ENCODE measurements at regions not wholly inside any gene's neighbourhood (a gene's known extent, or its start where the extent isn't known, plus 50 kb on each side); places are given as distances from the start of the nearest gene placed in this dataset.
A peak's percentile ranks its signal among the peaks of the same experiment; 100 is the strongest.

DNA sequence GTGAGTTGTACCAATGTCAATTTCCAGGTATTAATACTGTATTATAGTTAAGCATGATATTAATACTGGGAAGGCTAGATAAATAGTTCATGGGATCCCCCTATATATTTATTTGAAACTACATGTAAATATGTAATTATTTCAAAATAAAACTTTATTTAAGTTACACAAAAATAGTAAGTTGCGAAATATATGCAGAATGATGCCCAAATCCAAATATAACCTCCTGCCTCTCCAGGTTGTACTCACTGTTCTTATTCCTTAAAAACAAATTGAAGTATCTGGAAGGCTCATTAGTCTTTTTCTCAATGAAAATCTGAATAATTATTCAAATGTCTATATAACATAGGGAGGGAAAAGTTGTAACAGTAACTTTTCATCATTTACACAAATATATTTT is 161.9 kb upstream of the DEFB112 start:
- no peak overlapping the region for H3K4me3 ChIP-seq (ENCODE audit: low read length)
- no peak for DNase-seq (ENCODE audit: low read depth, low spot score)

GRCh38 chr6:50213146-50213545 is 163.4 kb upstream of the DEFB112 start:
- no peak for DNase-seq (ENCODE audit: low read depth, low spot score)
- H3K4me3 ChIP-seq (ENCODE audit: low read length), result no peak overlapping the region

DNA sequence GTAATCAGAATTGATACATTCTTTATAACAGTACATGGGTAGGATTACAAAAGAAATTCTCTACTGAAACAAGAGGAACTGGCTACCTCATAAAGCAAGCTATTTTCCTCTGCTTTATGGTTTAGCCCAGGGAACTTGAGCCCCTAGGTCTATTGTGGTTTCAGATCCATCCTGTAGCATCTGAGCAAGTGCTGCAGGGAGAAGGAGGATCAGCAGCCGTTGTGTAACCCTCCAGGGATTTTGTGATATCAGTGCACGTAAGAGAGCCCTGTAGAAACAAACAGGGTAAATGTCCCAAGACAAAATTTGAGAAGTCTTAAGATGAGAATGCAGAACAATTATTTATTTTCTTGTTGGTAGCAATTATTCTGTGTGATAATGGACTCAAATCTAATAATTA is 165.2 kb upstream of the DEFB112 start:
- DNase-seq (ENCODE audit: low read depth, low spot score), result no peak
- H3K4me3 ChIP-seq (ENCODE audit: low read length), result no peak overlapping the region

DNA sequence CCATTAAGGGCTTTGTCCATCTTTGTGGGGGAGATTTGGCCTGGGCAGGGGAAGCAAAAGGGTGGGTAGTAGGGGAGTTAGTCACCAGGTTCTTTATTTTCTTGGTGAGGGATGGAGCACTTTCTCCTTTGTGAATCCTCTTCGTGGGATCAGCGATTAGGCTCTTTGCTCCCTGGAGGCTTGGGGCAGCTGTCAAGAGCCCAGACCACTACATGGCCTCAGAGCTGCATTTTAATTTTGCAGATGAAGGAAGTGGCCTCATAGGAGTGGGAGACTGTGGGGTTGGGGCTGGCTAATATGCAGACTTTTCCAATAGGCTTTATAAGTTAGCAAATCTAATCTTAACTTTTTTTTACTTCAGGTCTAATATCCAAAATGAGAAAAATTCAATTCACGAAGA is 168.1 kb upstream of the DEFB112 start:
- no peak overlapping the region for H3K4me3 ChIP-seq (ENCODE audit: low read length)
- no peak for DNase-seq (ENCODE audit: low read depth, low spot score)

DNA sequence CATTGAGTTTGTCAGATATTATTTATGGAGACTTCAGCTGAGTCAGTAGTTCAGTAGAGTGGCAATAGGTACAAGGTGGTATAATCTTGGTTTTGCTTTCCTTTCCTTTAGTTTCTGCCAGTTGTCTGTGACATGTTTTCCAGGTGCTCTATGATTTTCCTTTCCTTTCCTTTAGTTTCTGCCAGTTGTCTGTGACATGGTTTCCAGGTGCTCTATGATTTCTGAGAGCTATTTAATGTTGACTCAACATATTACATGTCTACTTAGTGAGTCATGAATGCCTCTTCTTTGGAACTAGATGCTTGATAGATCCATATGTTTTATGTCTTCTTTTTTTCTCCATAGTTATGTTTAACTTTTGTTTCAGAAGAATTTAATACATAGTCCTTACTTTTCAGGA is 186.4 kb upstream of the DEFB112 start:
- no peak overlapping the region for H3K4me3 ChIP-seq (ENCODE audit: low read length)
- no peak for DNase-seq (ENCODE audit: low read depth, low spot score)

DNA sequence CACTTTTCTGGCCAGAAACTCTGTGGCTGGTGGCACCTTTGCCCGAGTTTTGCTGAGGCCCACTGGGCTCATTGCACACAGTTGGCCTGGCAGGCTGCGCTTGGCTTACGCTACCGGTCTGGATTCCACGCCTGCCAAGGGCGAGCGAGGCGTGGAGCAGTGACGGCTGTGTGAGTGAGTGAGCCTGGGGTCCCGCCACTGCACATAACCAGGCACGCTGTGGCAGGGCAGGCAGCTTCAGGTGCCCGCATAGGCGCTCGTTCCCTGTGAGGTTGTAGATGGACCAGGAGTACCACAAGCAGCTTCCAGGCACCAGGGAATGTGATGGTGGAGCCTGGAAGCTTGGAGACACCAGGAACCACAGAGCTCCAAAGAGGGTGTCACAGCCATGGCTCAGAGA is 190.1 kb upstream of the DEFB112 start:
- H3K4me3 ChIP-seq (ENCODE audit: low read length), result no peak overlapping the region
- no peak for DNase-seq (ENCODE audit: low read depth, low spot score)

DNA sequence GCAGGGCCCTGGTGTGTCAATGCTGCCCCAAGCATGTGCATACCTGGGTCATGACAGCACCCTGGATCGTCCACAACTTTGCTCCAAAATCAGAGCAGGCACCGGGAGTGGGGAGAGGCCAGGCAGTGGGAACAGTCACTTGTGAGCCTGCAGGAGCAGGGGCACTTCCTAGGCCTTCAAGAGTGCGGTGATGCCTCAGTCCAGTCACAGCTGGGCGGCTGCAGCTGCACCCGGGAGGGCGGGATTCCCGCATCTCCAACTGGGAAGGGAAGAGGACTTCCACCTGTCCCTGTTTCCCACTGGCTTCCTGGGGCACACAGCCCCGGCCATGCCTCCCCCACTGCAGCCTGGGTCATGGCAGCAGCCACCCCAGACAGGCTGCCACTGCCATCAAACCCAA is 191.3 kb upstream of the DEFB112 start:
- DNase-seq (ENCODE audit: low read depth, low spot score), result no peak
- H3K4me3 ChIP-seq (ENCODE audit: low read length), result no peak overlapping the region

- no peak overlapping the region for H3K4me3 ChIP-seq (ENCODE audit: low read length)
- no peak for DNase-seq (ENCODE audit: low read depth, low spot score)
Observed at GRCh38 chr6:50249493-50249892, 199.8 kb upstream of the DEFB112 start.

DNA sequence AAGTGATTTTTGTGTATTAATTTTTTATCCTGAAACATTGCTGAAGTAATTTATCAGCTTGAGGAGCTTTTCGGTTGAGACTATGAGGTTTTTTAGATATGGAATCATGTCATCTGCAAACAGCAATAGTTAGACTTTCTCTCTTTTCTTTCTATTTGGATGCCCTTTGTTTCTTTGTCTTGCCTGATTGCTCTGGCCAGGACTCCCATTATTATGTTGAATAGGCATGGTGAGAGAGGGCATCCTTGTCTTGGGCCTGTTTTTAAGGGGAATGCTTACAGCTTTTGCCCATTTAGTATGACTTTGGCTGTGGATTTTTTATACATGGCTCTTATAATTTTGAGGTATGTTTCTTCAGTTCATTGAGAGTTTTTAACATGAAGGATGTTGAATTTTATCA is 207.6 kb upstream of the DEFB112 start:
- DNase-seq (ENCODE audit: low read depth, low spot score), result no peak
- H3K4me3 ChIP-seq (ENCODE audit: low read length), result no peak overlapping the region

DNA sequence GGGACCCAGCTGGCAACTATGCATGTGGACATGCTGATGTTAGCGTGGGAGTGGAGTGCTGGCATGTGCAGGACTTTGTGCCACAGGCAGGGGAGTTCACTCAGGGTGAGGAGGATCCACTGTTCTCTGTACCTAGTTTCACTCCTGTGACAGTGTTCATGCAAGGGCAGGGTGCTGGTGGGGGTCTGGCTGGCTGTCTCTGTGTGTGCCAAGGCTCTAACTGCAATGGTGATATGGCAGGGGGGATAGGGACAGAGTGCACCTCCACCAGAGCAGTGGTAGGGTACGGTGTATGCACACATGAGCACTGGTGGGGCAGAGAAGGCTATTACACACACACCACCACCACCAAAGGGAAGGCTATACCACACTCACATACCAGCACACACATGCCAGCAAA is 210.2 kb upstream of the DEFB112 start:
- DNase-seq (ENCODE audit: low read depth, low spot score), result no peak
- H3K4me3 ChIP-seq (ENCODE audit: low read length), result no peak overlapping the region

GRCh38 chr6:50264995-50265571 is 215.4 kb upstream of the DEFB112 start:
- H3K4me3 ChIP-seq (ENCODE audit: low read length), result no peak overlapping the region
- no peak for DNase-seq (ENCODE audit: low read depth, low spot score)

DNA sequence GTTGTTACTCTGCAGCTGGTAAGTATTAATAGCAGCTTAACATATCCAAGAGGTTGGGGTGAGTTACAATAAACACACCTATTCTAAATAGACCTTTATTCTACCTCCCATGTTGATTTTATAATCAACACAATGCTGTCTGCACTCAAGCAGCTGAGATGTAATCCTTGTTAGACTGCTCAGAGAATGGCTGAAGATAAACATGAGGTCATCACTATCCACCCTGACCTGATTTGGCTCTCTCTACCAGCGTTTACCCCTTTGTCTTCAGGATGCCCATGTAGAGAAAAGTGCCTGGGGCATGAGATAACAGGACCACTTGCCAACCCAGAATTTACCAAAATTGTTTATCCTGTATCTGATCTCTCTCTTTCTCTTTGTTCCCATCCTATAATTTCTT is 220.7 kb upstream of the DEFB112 start:
- DNase-seq (ENCODE audit: low read depth, low spot score), result no peak
- H3K4me3 ChIP-seq (ENCODE audit: low read length), result no peak overlapping the region

DNA sequence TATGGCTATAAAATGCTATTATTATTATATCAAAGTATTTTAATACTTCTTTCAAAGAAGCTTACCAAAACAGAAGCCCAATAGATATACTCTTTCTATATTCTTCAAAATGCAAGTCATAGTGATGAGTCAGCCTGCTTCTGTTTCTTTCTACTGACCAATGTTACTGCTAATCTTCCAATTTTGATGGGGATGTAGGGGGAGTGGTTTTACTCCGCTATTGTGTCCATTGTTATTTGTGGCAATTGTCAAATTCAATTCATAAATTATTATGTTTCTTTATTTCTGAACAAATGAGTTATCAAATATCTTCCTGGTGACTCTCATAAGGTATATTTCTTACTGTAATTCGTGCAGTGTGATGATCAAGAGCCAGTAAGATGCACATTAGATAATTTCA is 221.5 kb upstream of the DEFB112 start:
- no peak for DNase-seq (ENCODE audit: low read depth, low spot score)
- no peak overlapping the region for H3K4me3 ChIP-seq (ENCODE audit: low read length)

DNA sequence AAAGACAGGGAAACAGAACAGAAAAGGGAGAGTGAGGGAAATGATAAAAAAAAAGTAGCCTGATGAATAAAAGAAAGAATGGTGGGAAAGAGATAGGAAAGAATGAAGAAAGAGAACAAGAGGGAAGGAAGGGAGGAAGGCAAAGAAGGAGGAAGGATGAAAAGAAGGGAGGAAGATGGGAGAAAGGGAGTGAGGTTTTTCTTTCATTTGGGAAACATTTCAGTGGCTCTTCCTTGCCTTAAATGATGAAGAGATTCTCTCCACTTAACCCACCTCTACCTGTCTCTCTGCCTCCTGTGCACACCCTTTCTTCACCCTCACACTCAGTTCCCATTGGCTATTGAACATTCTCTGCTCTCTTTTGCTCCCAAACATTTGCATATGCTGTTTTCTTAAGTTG is 222.1 kb upstream of the DEFB112 start:
- DNase-seq (ENCODE audit: low read depth, low spot score), result no peak
- no peak overlapping the region for H3K4me3 ChIP-seq (ENCODE audit: low read length)

DNA sequence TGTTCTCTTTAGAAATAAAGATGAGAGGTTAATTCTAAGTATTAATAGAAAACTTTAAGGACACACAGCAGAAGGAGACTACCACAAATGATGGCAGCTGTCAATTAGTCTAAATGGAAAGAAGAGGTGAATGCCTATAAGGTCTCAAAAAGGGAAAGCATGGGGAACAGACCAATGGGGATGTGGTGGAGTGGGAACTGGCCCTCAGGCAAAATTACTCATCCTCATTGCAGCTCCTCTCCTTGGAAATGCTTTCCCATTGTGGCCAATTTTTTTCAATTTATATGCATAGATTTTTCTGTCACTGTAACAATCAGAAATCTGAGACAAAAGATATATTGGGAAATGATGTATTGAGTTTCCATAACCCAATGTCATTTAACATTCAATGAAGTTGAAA is 222.9 kb upstream of the DEFB112 start:
- H3K4me3 ChIP-seq (ENCODE audit: low read length), result no peak overlapping the region
- DNase-seq (ENCODE audit: low read depth, low spot score), result no peak

- no peak overlapping the region for H3K4me3 ChIP-seq (ENCODE audit: low read length)
- no peak for DNase-seq (ENCODE audit: low read depth, low spot score)
Observed at GRCh38 chr6:50276771-50277261, 227.1 kb upstream of the DEFB112 start.

DNA sequence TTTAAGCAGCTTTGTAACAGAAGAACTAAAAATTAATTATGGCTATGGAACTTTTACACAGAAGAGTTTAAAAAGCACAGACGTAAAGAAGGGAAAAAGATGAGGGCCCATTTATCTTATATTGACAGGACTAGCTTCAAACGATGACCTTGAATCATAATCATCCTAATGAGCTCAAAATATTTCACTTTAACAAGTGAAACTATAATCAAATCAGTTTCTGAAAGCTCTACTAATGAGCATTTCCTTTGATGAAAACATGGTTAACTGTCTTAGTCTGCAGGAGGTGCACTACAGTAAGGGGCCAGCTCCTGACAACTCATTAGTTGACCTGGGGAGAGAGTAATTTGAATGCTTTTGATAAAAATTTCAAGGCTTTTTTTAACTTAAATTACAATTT is 228.0 kb upstream of the DEFB112 start:
- no peak overlapping the region for H3K4me3 ChIP-seq (ENCODE audit: low read length)
- DNase-seq (ENCODE audit: low read depth, low spot score), result no peak

DNA sequence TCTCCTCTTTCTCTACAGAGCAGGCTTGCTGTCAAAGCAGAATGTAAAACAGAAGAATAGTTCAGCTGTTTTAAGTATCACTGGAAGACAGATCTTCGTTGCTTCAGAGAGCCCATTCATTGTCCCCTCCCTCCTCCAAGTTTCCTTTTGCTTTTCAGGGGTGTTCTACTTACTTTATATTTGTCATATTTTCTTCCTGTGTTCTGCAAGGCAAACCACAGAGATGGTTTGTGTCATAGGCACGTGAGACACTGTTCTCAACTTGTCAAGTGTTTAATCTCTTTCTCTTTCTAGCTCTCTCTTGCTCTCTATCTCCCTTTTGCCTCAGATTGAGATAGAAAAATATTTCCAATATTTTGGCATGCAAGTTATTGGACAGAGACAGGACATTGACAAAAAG is 228.9 kb upstream of the DEFB112 start:
- peak; percentile 28 for DNase-seq (ENCODE audit: low read depth, low spot score)
- no peak overlapping the region for H3K4me3 ChIP-seq (ENCODE audit: low read length)

GRCh38 chr6:50285735-50286134 is 236.0 kb upstream of the DEFB112 start:
- DNase-seq (ENCODE audit: low read depth, low spot score), result no peak
- no peak overlapping the region for H3K4me3 ChIP-seq (ENCODE audit: low read length)

- no peak for DNase-seq (ENCODE audit: low read depth, low spot score)
- H3K4me3 ChIP-seq (ENCODE audit: low read length), result no peak overlapping the region
Observed at GRCh38 chr6:50288241-50288640, 238.5 kb upstream of the DEFB112 start.

- H3K4me3 ChIP-seq (ENCODE audit: low read length), result no peak overlapping the region
- no peak for DNase-seq (ENCODE audit: low read depth, low spot score)
Observed at GRCh38 chr6:50288881-50289280, 239.2 kb upstream of the DEFB112 start.

GRCh38 chr6:50289366-50289765 is 239.6 kb upstream of the DEFB112 start:
- no peak overlapping the region for H3K4me3 ChIP-seq (ENCODE audit: low read length)
- no peak for DNase-seq (ENCODE audit: low read depth, low spot score)

Data from Jurkat, Clone E6-1 (cell line).